ENCODE measurements at regions not wholly inside any gene's neighbourhood (a gene's known extent, or its start where the extent isn't known, plus 50 kb on each side); places are given as distances from the start of the nearest gene placed in this dataset.

DNA sequence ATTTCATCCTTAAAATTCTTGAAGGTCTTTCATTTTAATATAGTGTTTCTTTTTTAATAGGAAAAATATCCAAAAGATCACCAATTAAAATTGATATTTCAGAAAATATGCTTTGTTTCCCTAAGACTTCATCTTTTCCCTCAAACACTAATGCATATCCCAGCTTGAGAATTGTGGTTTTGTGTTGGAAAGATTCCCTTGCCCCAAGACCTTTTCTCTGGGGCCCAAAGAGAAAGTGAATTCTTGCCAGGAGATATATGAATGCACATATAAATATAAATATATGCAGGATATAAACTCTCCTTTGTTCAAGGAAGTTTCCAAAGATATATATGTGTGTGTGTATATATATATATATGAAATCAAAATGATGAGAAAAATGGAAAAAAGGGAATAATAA is 241.2 kb downstream of the FAM76B start:
- ChIA-PET RAD21 (ENCODE audit: low non-redundant PET in 1 of 2, low total read pairs in 2 of 2, uncharacterized antibody in 2 of 2, unreplicated experiment in 2 of 2) (no interaction called here), POLR2A (no interaction called here), CTCF (no interaction called here)
- no TSS peak for BruUV-seq (replicated peaks)
- intact Hi-C loops (cut with micrococcal nuclease): no loop called here
- no peaks in the 10 kb centered on the region for H3K9me3 ChIP-seq (ENCODE audit: control insufficient read depth in 1 of 2, insufficient read depth in 1 of 2, low read depth in 1 of 2, low read length in 2 of 2)
- peaks cover 9% of the 10 kb centered on the region; the same call in 1 of the 2 replicates for H3K27me3 ChIP-seq (ENCODE audit: insufficient read depth, low read length)
- H3K79me2 ChIP-seq (ENCODE audit: insufficient read depth, low read length): no peaks in the 10 kb centered on the region
- no peak overlapping the region for H3K27ac ChIP-seq (ENCODE audit: low read depth, low read length)
- H3K4me1 ChIP-seq (ENCODE audit: control insufficient read depth in 1 of 2, insufficient read depth in 2 of 2, low read length in 2 of 2): no peaks in the 10 kb centered on the region
- no peaks in the 10 kb centered on the region for H3K36me3 ChIP-seq (ENCODE audit: control insufficient read depth in 1 of 2, insufficient read depth in 2 of 2, low read length in 2 of 2)
- no peaks in the 10 kb centered on the region for H3K9me2 ChIP-seq (ENCODE audit: insufficient read depth)
- H3K4me3 ChIP-seq (replicated peaks in 1 of 2; ENCODE audit: low read depth in 1 of 2, low read length in 2 of 2): no peak overlapping the region
- H4K20me1 ChIP-seq (ENCODE audit: insufficient read depth): no peaks in the 10 kb centered on the region
- ATAC-seq: no peak
- H3K9ac ChIP-seq (ENCODE audit: low read length): no peak overlapping the region
- H2AFZ ChIP-seq (ENCODE audit: low read depth, low read length, poor library complexity, severe bottlenecking): no peak overlapping the region
- no peak overlapping the region for H3K4me2 ChIP-seq (ENCODE audit: low read length)
- TF ChIP-seq SIN3A (IDR thresholded peaks at IDR 0.05; ENCODE audit: low read depth): no peak
- no peak for TF ChIP-seq FOSL1 (IDR thresholded peaks at IDR 0.05; ENCODE audit: low read depth)
- no peak for TF ChIP-seq EZH2 (IDR thresholded peaks at IDR 0.05)
- TF ChIP-seq CEBPB (IDR thresholded peaks at IDR 0.05; ENCODE audit: low read depth): no peak
- no peak for TF ChIP-seq POLR2A (IDR thresholded peaks at IDR 0.05; ENCODE audit: borderline replicate concordance, extremely low read depth, insufficient read depth, insufficient read length)
- TF ChIP-seq EGR1 (IDR thresholded peaks at IDR 0.05; ENCODE audit: low read depth): no peak
- no peak for TF ChIP-seq SP1 (IDR thresholded peaks at IDR 0.05; ENCODE audit: low read depth)
- TF ChIP-seq, protein P1, sequence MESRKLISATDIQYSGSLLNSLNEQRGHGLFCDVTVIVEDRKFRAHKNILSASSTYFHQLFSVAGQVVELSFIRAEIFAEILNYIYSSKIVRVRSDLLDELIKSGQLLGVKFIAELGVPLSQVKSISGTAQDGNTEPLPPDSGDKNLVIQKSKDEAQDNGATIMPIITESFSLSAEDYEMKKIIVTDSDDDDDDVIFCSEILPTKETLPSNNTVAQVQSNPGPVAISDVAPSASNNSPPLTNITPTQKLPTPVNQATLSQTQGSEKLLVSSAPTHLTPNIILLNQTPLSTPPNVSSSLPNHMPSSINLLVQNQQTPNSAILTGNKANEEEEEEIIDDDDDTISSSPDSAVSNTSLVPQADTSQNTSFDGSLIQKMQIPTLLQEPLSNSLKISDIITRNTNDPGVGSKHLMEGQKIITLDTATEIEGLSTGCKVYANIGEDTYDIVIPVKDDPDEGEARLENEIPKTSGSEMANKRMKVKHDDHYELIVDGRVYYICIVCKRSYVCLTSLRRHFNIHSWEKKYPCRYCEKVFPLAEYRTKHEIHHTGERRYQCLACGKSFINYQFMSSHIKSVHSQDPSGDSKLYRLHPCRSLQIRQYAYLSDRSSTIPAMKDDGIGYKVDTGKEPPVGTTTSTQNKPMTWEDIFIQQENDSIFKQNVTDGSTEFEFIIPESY (IDR thresholded peaks at IDR 0.05; ENCODE audit: extremely low read depth, insufficient replicate concordance, low read length): no peak
- no peak for TF ChIP-seq RAD21 (IDR thresholded peaks at IDR 0.05; ENCODE audit: low read depth)
- TF ChIP-seq EZH2phosphoT487 (IDR thresholded peaks at IDR 0.05; ENCODE audit: borderline replicate concordance): no peak
- TF ChIP-seq, protein P2, sequence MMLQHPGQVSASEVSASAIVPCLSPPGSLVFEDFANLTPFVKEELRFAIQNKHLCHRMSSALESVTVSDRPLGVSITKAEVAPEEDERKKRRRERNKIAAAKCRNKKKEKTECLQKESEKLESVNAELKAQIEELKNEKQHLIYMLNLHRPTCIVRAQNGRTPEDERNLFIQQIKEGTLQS (IDR thresholded peaks at IDR 0.05): no peak
- no peak for TF ChIP-seq JUND (IDR thresholded peaks at IDR 0.05)
- TF ChIP-seq, protein P3, sequence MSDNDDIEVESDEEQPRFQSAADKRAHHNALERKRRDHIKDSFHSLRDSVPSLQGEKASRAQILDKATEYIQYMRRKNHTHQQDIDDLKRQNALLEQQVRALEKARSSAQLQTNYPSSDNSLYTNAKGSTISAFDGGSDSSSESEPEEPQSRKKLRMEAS (IDR thresholded peaks at IDR 0.05): no peak
- TF ChIP-seq SRF (IDR thresholded peaks at IDR 0.05; ENCODE audit: low read depth): no peak
- TF ChIP-seq, protein P4, sequence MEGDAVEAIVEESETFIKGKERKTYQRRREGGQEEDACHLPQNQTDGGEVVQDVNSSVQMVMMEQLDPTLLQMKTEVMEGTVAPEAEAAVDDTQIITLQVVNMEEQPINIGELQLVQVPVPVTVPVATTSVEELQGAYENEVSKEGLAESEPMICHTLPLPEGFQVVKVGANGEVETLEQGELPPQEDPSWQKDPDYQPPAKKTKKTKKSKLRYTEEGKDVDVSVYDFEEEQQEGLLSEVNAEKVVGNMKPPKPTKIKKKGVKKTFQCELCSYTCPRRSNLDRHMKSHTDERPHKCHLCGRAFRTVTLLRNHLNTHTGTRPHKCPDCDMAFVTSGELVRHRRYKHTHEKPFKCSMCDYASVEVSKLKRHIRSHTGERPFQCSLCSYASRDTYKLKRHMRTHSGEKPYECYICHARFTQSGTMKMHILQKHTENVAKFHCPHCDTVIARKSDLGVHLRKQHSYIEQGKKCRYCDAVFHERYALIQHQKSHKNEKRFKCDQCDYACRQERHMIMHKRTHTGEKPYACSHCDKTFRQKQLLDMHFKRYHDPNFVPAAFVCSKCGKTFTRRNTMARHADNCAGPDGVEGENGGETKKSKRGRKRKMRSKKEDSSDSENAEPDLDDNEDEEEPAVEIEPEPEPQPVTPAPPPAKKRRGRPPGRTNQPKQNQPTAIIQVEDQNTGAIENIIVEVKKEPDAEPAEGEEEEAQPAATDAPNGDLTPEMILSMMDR (IDR thresholded peaks at IDR 0.05 in 2 of 3, conservative IDR thresholded peaks at IDR 0.05 in 1 of 3; ENCODE audit: borderline replicate concordance in 1 of 3, insufficient read depth in 1 of 3, low read depth in 2 of 3, low read length in 2 of 3): no peak
- TF ChIP-seq ZFX (IDR thresholded peaks at IDR 0.05): no peak
- no peak for TF ChIP-seq ZNF274 (IDR thresholded peaks at IDR 0.05; ENCODE audit: low read depth, low read length)
- no peak for DNase-seq (ENCODE audit: low read depth, low spot score)

Data from HCT116 (cell line).